Type B pancreatic cell (in vitro differentiated cells): ENCODE measurements at regions not wholly inside any gene's neighbourhood (a gene's known extent, or its start where the extent isn't known, plus 50 kb on each side); places are given as distances from the start of the nearest gene placed in this dataset.

ENCODE experiments used
- DNase-seq: peaks from one replicate; pipeline ENCODE4 v3.0.0; 2021; ENCODE audit warnings: mixed read lengths; ENCODE audit not compliant: unreplicated experiment; ENCODE audit errors: extremely low spot score
- H3K27ac Mint-ChIP-seq: 2 replicates; pipeline ENCODE4 v1.8.0; 2021; ENCODE audit warnings: mild to moderate bottlenecking, mixed read lengths
- H3K27me3 Mint-ChIP-seq: 2 replicates; pipeline ENCODE4 v1.8.0; 2021; ENCODE audit warnings: mixed read lengths
- H3K36me3 Mint-ChIP-seq: 2 replicates; pipeline ENCODE4 v1.8.0; 2021; ENCODE audit warnings: mixed read lengths
- H3K4me1 Mint-ChIP-seq: one replicate; pipeline ENCODE4 v1.8.0; 2021; ENCODE audit warnings: mixed read lengths; ENCODE audit not compliant: unreplicated experiment
- H3K4me3 Mint-ChIP-seq: 2 replicates; pipeline ENCODE4 v1.8.0; 2021; ENCODE audit warnings: mild to moderate bottlenecking, mixed read lengths
- H3K9me3 Mint-ChIP-seq: 2 replicates; pipeline ENCODE4 v1.8.0; 2021; ENCODE audit warnings: mixed read lengths
- CTCF ChIP-seq: fragments of 200-600 bp; sonication (generic); conservative IDR thresholded peaks from 2 replicates; pipeline ENCODE4 v1.5.0; 2021; ENCODE audit warnings: antibody characterized with exemption, mild to moderate bottlenecking

DNA sequence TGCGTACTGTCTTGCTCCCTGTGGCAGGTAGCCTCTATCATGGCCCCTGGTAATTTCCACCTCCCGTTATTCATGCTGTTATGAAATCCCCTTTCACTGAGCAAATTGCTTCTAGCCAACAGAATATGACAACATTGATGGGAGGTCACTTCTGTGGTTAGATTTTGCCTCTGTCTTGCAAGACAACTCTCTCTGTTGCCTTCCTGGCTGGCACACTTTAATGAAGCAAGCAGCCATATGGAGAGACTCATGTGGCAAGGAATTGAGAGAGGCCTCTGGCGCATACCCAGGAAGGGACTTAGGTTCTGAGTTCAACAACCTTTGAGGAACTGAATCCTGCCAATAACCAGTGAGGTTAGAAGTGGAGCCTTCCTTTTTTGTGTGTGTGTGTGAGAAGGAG is 51.8 kb upstream of the GPRC5B start:
- no peak overlapping the region for H3K27ac Mint-ChIP-seq

GRCh38 chr16:19935694-19936093 is 51.0 kb upstream of the GPRC5B start:
- TF ChIP-seq CTCF = no peak
- Mint-ChIP-seq H3K4me1 (no peaks in the 10 kb centered on the region), H3K4me3 (no peak overlapping the region), H3K27ac (no peak overlapping the region), H3K36me3 (no peaks in the 10 kb centered on the region), H3K9me3 (no peaks in the 10 kb centered on the region), H3K27me3 (peaks cover 5% of the 10 kb centered on the region)
- DNase-seq = no peak

More for the DNA sequence above, 51.8 kb upstream of the GPRC5B start:
- H3K36me3 Mint-ChIP-seq = no peaks in the 10 kb centered on the region
- no peak for TF ChIP-seq CTCF
- no peaks in the 10 kb centered on the region for H3K9me3 Mint-ChIP-seq
- H3K4me3 Mint-ChIP-seq = no peak overlapping the region
- DNase-seq = no peak
- peaks cover 5% of the 10 kb centered on the region for H3K27me3 Mint-ChIP-seq
- H3K4me1 Mint-ChIP-seq = no peaks in the 10 kb centered on the region
